Kidney (tissue), 13 donors: ENCODE measurements at regions not wholly inside any gene's neighbourhood (a gene's known extent, or its start where the extent isn't known, plus 50 kb on each side); places are given as distances from the start of the nearest gene placed in this dataset.

ENCODE experiments used
- DNase-seq, 5 donors: peaks; one replicate each; pipeline ENCODE4 v3.0.0-alpha.2; 2013 to 2020
- FAIRE-seq: peaks from 2 replicates; lab custom pipeline; 2012; peaks lifted over from hg19 to GRCh38; lab: Jason Lieb, UNC
- H3K27ac ChIP-seq, 2 donors: one replicate each; pipeline ENCODE4 v1.7.0; 2013; ENCODE audit warnings: low read depth in 2 of 2, low read length in 2 of 2, inconsistent platforms in 1 of 2
- H3K27me3 ChIP-seq: one replicate; pipeline ENCODE4 v1.7.1; 2013; ENCODE audit warnings: low read length, inconsistent platforms; ENCODE audit not compliant: control insufficient read depth, insufficient read depth
- H3K36me3 ChIP-seq, 3 donors: one replicate each; pipeline versions ENCODE4 v1.7.0 to v1.7.1; 2013; ENCODE audit warnings: low read length in 3 of 3, control low read depth in 1 of 3, inconsistent platforms in 1 of 3; ENCODE audit not compliant: insufficient read depth in 3 of 3, control insufficient read depth in 2 of 3
- H3K4me1 ChIP-seq, 3 donors: one replicate each; pipeline versions ENCODE4 v1.7.0 to v1.7.1; 2013; ENCODE audit warnings: low read length in 3 of 3, inconsistent platforms in 1 of 3, low read depth in 1 of 3; ENCODE audit not compliant: control insufficient read depth in 2 of 3, insufficient read depth in 2 of 3
- H3K4me3 ChIP-seq, 3 donors: one replicate each; pipeline versions ENCODE4 v1.7.0 to v1.8.1; 2013; ENCODE audit warnings: low read length in 3 of 3, control low read depth in 1 of 3, inconsistent platforms in 1 of 3
- H3K9ac ChIP-seq, 3 donors: one replicate each; pipeline versions ENCODE4 v1.7.0 to v1.7.1; 2013; ENCODE audit warnings: low read length in 3 of 3, control low read depth in 1 of 3, inconsistent platforms in 1 of 3
- H3K9me3 ChIP-seq, 3 donors: one replicate each; pipeline versions ENCODE4 v1.7.0 to v1.7.1; 2013; ENCODE audit warnings: low read length in 3 of 3, control low read depth in 1 of 3, inconsistent platforms in 1 of 3; ENCODE audit not compliant: control insufficient read depth in 2 of 3, insufficient read depth in 1 of 3
- intact Hi-C: fragments of 100-400 bp; cut with DNase I; formaldehyde crosslinking; loops from one replicate; pipeline ENCODE4 v1.11.1; 2022
- TF ChIP-seq, protein P1 (sequence below): IDR thresholded peaks from 3 replicates; pipeline ENCODE4 v1.5.1; 2012; ENCODE audit warnings: mild to moderate bottlenecking, moderate library complexity, borderline replicate concordance; ENCODE audit not compliant: insufficient read depth; ENCODE audit errors: extremely low read depth
- donor health status: control.
- donor health status: control.
- donor health status: control.
- donor health status: control.
- donor health status: control.
- donor health status: DM: yes; HTN: yes; CAD: no.
- donor health status: Normal renal cell carcinoma (clear cell type).

DNA sequence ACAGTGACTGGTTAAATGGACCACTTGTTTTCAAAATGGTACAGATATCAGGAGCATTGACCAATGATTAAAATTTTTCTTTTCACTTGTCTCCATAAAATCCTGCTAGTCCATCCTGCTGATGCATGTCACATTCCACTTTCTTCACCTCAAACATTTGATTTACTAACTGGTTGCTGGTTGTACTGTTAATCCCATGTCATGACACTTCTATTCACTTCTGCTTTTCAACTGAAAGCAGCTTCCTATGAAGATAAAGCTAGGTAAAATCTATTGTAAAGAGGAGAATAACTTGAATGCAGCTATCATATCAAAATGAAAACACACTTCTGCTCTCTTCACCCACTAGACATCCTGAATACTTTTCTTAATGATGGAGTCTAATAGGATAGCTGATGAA, 149.6 kb upstream of the OTX2 start:
- Histone ChIP-seq H3K27me3 (no peaks in the 10 kb centered on the region), H3K9me3 (no peaks in the 10 kb centered on the region), H3K36me3 (no peaks in the 10 kb centered on the region), H3K9ac (no peak overlapping the region), H3K4me1 (no peaks in the 10 kb centered on the region), H3K4me3 (no peak overlapping the region), H3K27ac (no peak overlapping the region)
- no peak for DNase-seq
- TF ChIP-seq, protein P1, sequence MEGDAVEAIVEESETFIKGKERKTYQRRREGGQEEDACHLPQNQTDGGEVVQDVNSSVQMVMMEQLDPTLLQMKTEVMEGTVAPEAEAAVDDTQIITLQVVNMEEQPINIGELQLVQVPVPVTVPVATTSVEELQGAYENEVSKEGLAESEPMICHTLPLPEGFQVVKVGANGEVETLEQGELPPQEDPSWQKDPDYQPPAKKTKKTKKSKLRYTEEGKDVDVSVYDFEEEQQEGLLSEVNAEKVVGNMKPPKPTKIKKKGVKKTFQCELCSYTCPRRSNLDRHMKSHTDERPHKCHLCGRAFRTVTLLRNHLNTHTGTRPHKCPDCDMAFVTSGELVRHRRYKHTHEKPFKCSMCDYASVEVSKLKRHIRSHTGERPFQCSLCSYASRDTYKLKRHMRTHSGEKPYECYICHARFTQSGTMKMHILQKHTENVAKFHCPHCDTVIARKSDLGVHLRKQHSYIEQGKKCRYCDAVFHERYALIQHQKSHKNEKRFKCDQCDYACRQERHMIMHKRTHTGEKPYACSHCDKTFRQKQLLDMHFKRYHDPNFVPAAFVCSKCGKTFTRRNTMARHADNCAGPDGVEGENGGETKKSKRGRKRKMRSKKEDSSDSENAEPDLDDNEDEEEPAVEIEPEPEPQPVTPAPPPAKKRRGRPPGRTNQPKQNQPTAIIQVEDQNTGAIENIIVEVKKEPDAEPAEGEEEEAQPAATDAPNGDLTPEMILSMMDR: no peak
- no peak for FAIRE-seq
- intact Hi-C loops: no loop called here

DNA sequence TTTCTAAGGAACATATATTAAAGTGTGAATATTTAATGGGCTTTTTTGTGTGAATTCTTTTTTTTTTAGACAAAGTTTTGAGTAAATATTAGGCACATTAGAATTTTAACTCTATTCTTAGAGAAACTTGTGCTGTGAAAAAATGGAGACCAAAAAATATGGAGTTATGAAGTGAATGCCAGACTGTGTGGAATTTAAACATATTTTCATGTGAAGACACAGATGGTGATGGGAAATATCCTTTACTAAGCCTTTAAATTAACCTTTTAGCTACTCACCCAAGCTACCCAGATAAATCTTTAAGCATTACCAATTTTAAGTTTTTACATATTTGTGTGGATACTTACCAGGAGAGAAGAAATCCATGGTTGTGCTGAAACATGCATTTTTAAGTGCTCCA, 148.8 kb upstream of the OTX2 start:
- intact Hi-C loops: no loop called here
- no peak overlapping the region for H3K27ac ChIP-seq
- no peaks in the 10 kb centered on the region for H3K9me3 ChIP-seq
- TF ChIP-seq, protein P1: no peak
- FAIRE-seq (no peak), DNase-seq (no peak)
- H3K4me3 ChIP-seq: no peak overlapping the region
- H3K27me3 ChIP-seq: no peaks in the 10 kb centered on the region
- no peaks in the 10 kb centered on the region for H3K36me3 ChIP-seq
- no peaks in the 10 kb centered on the region for H3K4me1 ChIP-seq
- no peak overlapping the region for H3K9ac ChIP-seq

DNA sequence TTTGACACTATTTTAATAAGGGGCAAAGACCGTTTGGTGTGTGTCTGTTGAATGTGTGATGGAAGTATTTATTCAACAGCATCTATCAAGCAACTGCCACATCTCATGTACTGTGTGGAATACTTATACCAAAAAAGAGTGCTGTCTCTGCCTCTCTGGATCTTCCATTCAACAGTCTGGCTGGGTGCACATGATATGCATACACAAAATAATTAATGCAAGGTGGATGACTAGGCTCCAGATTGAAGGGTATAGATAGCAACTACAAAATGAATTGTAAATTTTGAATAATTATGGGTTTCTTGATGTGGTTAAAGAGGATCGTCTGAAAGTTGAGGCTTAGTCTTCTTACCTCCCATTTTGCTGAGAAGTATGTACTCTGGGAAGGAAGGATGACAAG, 145.9 kb upstream of the OTX2 start:
- no peaks in the 10 kb centered on the region for H3K9me3 ChIP-seq
- FAIRE-seq: no peak
- H3K36me3 ChIP-seq: no peaks in the 10 kb centered on the region
- no peak overlapping the region for H3K27ac ChIP-seq
- DNase-seq: no peak
- intact Hi-C loops: no loop called here
- no peak overlapping the region for H3K9ac ChIP-seq
- H3K4me3 ChIP-seq: no peak overlapping the region
- H3K27me3 ChIP-seq: no peaks in the 10 kb centered on the region
- TF ChIP-seq, protein P1: no peak
- H3K4me1 ChIP-seq: no peaks in the 10 kb centered on the region

DNA sequence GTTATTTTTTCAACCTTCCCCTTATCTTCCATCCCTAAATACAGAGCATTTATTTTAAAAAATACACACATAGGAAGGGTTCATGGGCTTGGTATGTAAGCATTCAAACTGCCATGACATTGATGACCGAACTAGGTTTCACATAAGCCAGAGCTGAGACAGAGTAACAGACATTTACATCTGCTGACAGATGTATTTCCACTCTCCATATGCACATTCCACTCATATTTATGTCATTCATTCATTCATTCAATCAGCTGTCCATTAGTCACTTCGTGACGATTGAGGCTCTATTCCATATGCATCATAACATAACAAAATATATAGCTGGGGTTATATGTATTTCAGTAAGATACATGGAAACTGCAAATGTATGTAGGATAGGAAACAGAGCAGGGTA, 145.5 kb upstream of the OTX2 start:
- intact Hi-C loops: no loop called here
- no peaks in the 10 kb centered on the region for H3K36me3 ChIP-seq
- no peaks in the 10 kb centered on the region for H3K4me1 ChIP-seq
- no peak overlapping the region for H3K27ac ChIP-seq
- FAIRE-seq (no peak), DNase-seq (no peak)
- H3K4me3 ChIP-seq: no peak overlapping the region
- H3K27me3 ChIP-seq: no peaks in the 10 kb centered on the region
- TF ChIP-seq, protein P1: no peak
- no peak overlapping the region for H3K9ac ChIP-seq
- no peaks in the 10 kb centered on the region for H3K9me3 ChIP-seq
